HepG2 (cell line): ENCODE measurements at regions not wholly inside any gene's neighbourhood (a gene's known extent, or its start where the extent isn't known, plus 50 kb on each side); places are given as distances from the start of the nearest gene placed in this dataset.

Source experiments
- EHMT2 ChIP-seq: fragments of 200-600 bp; sonication (generic); IDR thresholded peaks from 2 replicates; pipeline ENCODE4 v1.7.0; 2017; ENCODE audit warnings: antibody characterized with exemption, low read depth, low read length, borderline replicate concordance
- JUNB ChIP-seq: sonication (generic); formaldehyde crosslinking; IDR thresholded peaks from 2 replicates; pipeline ENCODE4 v1.8.0; 2022; ENCODE audit warnings: missing genetic modification reagents, mild to moderate bottlenecking, borderline replicate concordance
- SRSF9 ChIP-seq: fragments of 200-400 bp; formaldehyde crosslinking; IDR thresholded peaks from 2 replicates; pipeline ENCODE4 v1.6.1; 2018; ENCODE audit warnings: borderline replicate concordance, mild to moderate bottlenecking, low read depth, low read length; ENCODE audit not compliant: insufficient read depth, poor library complexity, severe bottlenecking
- ZBTB20 ChIP-seq: sonication (generic); formaldehyde crosslinking; IDR thresholded peaks from 2 replicates; pipeline ENCODE4 v1.8.1; 2023; ENCODE audit warnings: missing genetic modification reagents, low read depth, mild to moderate bottlenecking, borderline replicate concordance
- ZFP37 ChIP-seq: sonication (generic); formaldehyde crosslinking; IDR thresholded peaks from 2 replicates; pipeline ENCODE4 v1.4.0; 2020; ENCODE audit warnings: missing genetic modification reagents, borderline replicate concordance
- ZNF496 ChIP-seq: sonication (generic); formaldehyde crosslinking; IDR thresholded peaks from 2 replicates; pipeline ENCODE4 v1.8.1; 2023; ENCODE audit warnings: mild to moderate bottlenecking, moderate library complexity, missing genetic modification reagents; ENCODE audit not compliant: insufficient replicate concordance

GRCh38 chr9:78109075-78109474, 77.5 kb upstream of the GNAQ start:
- TF ChIP-seq EHMT2 (no peak), ZNF496 (CRISPR knock-in tag) (no peak), JUNB (CRISPR knock-in tag) (no peak), SRSF9 (no peak), ZFP37 (CRISPR knock-in tag) (no peak), ZBTB20 (CRISPR knock-in tag) (no peak)
